Adrenal gland (tissue), 9 donors: ENCODE measurements at regions not wholly inside any gene's neighbourhood (a gene's known extent, or its start where the extent isn't known, plus 50 kb on each side); places are given as distances from the start of the nearest gene placed in this dataset.
"Not testable (repeated sequence)": the region's sequence is repeated elsewhere in the genome, so short reads cannot be mapped to it uniquely, and the experiment has no call there.

Experiments
- DNase-seq, 7 donors: peaks; one replicate each; pipeline ENCODE4 v3.0.0-alpha.2; 2019 to 2020
- H3K27ac ChIP-seq, 5 donors: fragments of 200-600 bp; sonication (generic) in 4 of 5; 1 replicate in 3 of 5; 2 replicates in 2 of 5; pipeline versions ENCODE4 v1.5.1 to v1.8.0; 2016 to 2020; ENCODE audit warnings: mild to moderate bottlenecking in 1 of 5
- H3K27me3 ChIP-seq: fragments of 200-600 bp; 2 replicates; pipeline ENCODE4 v1.8.0; 2021
- H3K36me3 ChIP-seq, 2 donors: fragments of 200-600 bp; replicated peaks in 1 of 2; 1 replicate in 1 of 2; 2 replicates in 1 of 2; pipeline versions ENCODE4 v1.5.1 to v1.8.0; 2018 to 2022
- H3K4me1 ChIP-seq, 2 donors: fragments of 200-600 bp; replicated peaks in 1 of 2; 1 replicate in 1 of 2; 2 replicates in 1 of 2; pipeline versions ENCODE4 v1.5.1 to v1.8.0; 2018 to 2021
- H3K4me3 ChIP-seq, 4 donors: fragments of 200-600 bp; sonication (generic) in 3 of 4; one replicate each; pipeline ENCODE4 v1.5.1; 2016 to 2018
- H3K9me3 ChIP-seq, 3 donors: fragments of 200-600 bp; sonication (generic) in 1 of 3; replicated peaks in 1 of 3; 1 replicate in 2 of 3; 2 replicates in 1 of 3; pipeline versions ENCODE4 v1.5.1 to v1.8.0; 2016 to 2021
- CTCF ChIP-seq, 6 experiments: fragments of 450-650 bp in 4 of 6; fragments of 200-600 bp in 2 of 6; sonication (generic) in 1 of 6; IDR thresholded peaks; 1 replicate in 5 of 6; 2 replicates in 1 of 6; pipeline versions ENCODE4 v1.5.1 to v1.8.0; 2016 to 2021; ENCODE audit warnings: antibody characterized with exemption in 6 of 6, mild to moderate bottlenecking in 2 of 6, moderate library complexity in 1 of 6
- POLR2A ChIP-seq, 2 donors: fragments of 450-650 bp; IDR thresholded peaks; one replicate each; pipeline ENCODE4 v1.6.1; 2017; ENCODE audit warnings: antibody characterized with exemption in 2 of 2, mild to moderate bottlenecking in 2 of 2, moderate library complexity in 1 of 2
- WGBS, 4 donors: extraction: QIAGEN DNeasy Blood & Tissue Kit in 2 of 4; methylation state at CpG; one replicate each; pipeline versions ENCODE4 v1.1.5 to v1.1.7; 2013 to 2017; 5-methylcytosine and 5-hydroxymethylcytosine counted together
- intact Hi-C, 2 donors: fragments of 100-400 bp; cut with DNase I; formaldehyde crosslinking; loops; one replicate each; pipeline versions ENCODE4 v1.14.1 to v1.15.0; 2022 to 2023
- donor health status: healthy with polysubstance abuse.
- donor health status: Bipolar disorder and iron deficiency.
- donor health status: DM: yes; HTN: yes; CAD: no.
- donor health status: DM: no; HTN: no; CAD: no.
- donor health status: DM: no; HTN: no; CAD: no.

- DNase-seq: no peak
- no peaks in the 10 kb centered on the region for H3K27me3 ChIP-seq
- H3K27ac ChIP-seq: no peak overlapping the region
- intact Hi-C loops: no loop called here
- no peaks in the 10 kb centered on the region for H3K36me3 ChIP-seq
- peaks cover 10 to 16% of the 10 kb centered on the region in 2 donors for H3K4me1 ChIP-seq
- H3K4me3 ChIP-seq: no peak overlapping the region
- TF ChIP-seq POLR2A (IDR thresholded peaks at IDR 0.05) (no peak), CTCF (IDR thresholded peaks at IDR 0.05) (no peak)
- no peaks in the 10 kb centered on the region for H3K9me3 ChIP-seq
- WGBS, 4 donors: 95 to 98% (median 97%) methylated on average over 4 of the region's 4 CpGs
These were observed 83.4 kb upstream of the NDUFV2 start for GRCh38 chr18:9019135-9019534.

- Histone ChIP-seq H3K9me3 (no peaks in the 10 kb centered on the region), H3K4me1 (peaks cover 10 to 16% of the 10 kb centered on the region in 2 donors), H3K27ac (no peak overlapping the region), H3K36me3 (no peaks in the 10 kb centered on the region), H3K27me3 (no peaks in the 10 kb centered on the region), H3K4me3 (no peak overlapping the region)
- no peak for DNase-seq
- TF ChIP-seq CTCF (IDR thresholded peaks at IDR 0.05) (no peak), POLR2A (IDR thresholded peaks at IDR 0.05) (no peak)
- intact Hi-C loops: no loop called here
- whole genome bisulfite sequencing, 4 donors: 82 to 90% (median 89%) methylated on average over 3 of the region's 3 CpGs
These were observed 82.3 kb upstream of the NDUFV2 start for GRCh38 chr18:9020221-9020620.

GRCh38 chr18:9021458-9021857 is 81.0 kb upstream of the NDUFV2 start:
- peaks cover 10 to 16% of the 10 kb centered on the region in 2 donors for H3K4me1 ChIP-seq
- intact Hi-C loops: no loop called here
- no peaks in the 10 kb centered on the region for H3K27me3 ChIP-seq
- 93 to 96% (median 94%) methylated on average over 3 of the region's 3 CpGs for WGBS, 4 donors
- no peaks in the 10 kb centered on the region for H3K9me3 ChIP-seq
- no peaks in the 10 kb centered on the region for H3K36me3 ChIP-seq
- H3K4me3 ChIP-seq: no peak overlapping the region
- TF ChIP-seq CTCF (IDR thresholded peaks at IDR 0.05) (no peak), POLR2A (IDR thresholded peaks at IDR 0.05) (no peak)
- no peak for DNase-seq
- no peak overlapping the region for H3K27ac ChIP-seq

GRCh38 chr18:9022397-9023155 is 79.9 kb upstream of the NDUFV2 start:
- Histone ChIP-seq H3K4me3 (no peak overlapping the region), H3K36me3 (no peaks in the 10 kb centered on the region), H3K27me3 (no peaks in the 10 kb centered on the region), H3K9me3 (no peaks in the 10 kb centered on the region), H3K27ac (no peak overlapping the region), H3K4me1 (peaks cover 6 to 7% of the 10 kb centered on the region in 2 donors)
- no peak for DNase-seq
- intact Hi-C loops: no loop called here
- WGBS, 4 donors: 71 to 78% (median 76%) methylated on average over 6 to 8 of the region's 8 CpGs
- no peak for TF ChIP-seq POLR2A (IDR thresholded peaks at IDR 0.05)
- TF ChIP-seq CTCF (IDR thresholded peaks at IDR 0.05): no peak

GRCh38 chr18:9024031-9024646 is 78.4 kb upstream of the NDUFV2 start:
- intact Hi-C loops, H3K27ac ChIP-seq, DNase-seq, H3K9me3 ChIP-seq, H3K27me3 ChIP-seq, H3K36me3 ChIP-seq, H3K4me1 ChIP-seq, H3K4me3 ChIP-seq: not testable (repeated sequence)
- WGBS, 4 donors: 95 to 98% (median 98%) methylated on average over 8 to 14 of the region's 18 CpGs
